Naive thymus-derived CD4-positive, alpha-beta T cell (primary cell): ENCODE measurements at regions not wholly inside any gene's neighbourhood (a gene's known extent, or its start where the extent isn't known, plus 50 kb on each side); places are given as distances from the start of the nearest gene placed in this dataset.

Experiments used
- ATAC-seq: fragments of 150-1000 bp; cut with Tn5 transposase; 2 replicates; pipeline ENCODE4 v1.10.0; 2021; ENCODE audit warnings: mild to moderate bottlenecking, moderate library complexity
- CTCF ChIA-PET: fragments of 350-600 bp; sonication (Branson Sonifier 250); formaldehyde crosslinking; loops from one replicate; lab custom pipeline; 2021; ENCODE audit warnings: antibody characterized with exemption; lab: Charles Lee
- POLR2A ChIA-PET: fragments of 350-600 bp; sonication (Branson Sonifier 250); formaldehyde crosslinking; loops from one replicate; lab custom pipeline; 2021; ENCODE audit warnings: antibody characterized with exemption, inconsistent platforms; lab: Charles Lee
- DNase-seq, 9 donors: peaks; one replicate each; pipeline versions ENCODE4 v3.0.0 to v3.0.0-alpha.2; 2020 to 2022; ENCODE audit warnings: mixed read lengths in 1 of 9
- H3K27ac ChIP-seq: one replicate; pipeline ENCODE4 v1.7.0; 2013; ENCODE audit warnings: mild to moderate bottlenecking, low read depth, low read length, moderate library complexity
- H3K27me3 ChIP-seq, 2 donors: one replicate each; pipeline ENCODE4 v1.7.0; 2013; ENCODE audit warnings: low read length in 2 of 2, mild to moderate bottlenecking in 2 of 2, moderate library complexity in 2 of 2; ENCODE audit not compliant: control insufficient read depth in 2 of 2, insufficient read depth in 2 of 2
- H3K36me3 ChIP-seq, 3 experiments: 1 replicate in 2 of 3; 2 replicates in 1 of 3; pipeline ENCODE4 v1.7.0; 2013; ENCODE audit warnings: low read length in 3 of 3, mild to moderate bottlenecking in 3 of 3, moderate library complexity in 1 of 3; ENCODE audit not compliant: insufficient read depth in 3 of 3, control insufficient read depth in 2 of 3
- H3K4me1 ChIP-seq, 2 donors: one replicate each; pipeline ENCODE4 v1.7.0; 2013; ENCODE audit warnings: low read length in 2 of 2, mild to moderate bottlenecking in 2 of 2, moderate library complexity in 1 of 2; ENCODE audit not compliant: control insufficient read depth in 2 of 2, insufficient read depth in 2 of 2
- H3K4me3 ChIP-seq: 2 replicates; pipeline ENCODE4 v1.7.0; 2013; ENCODE audit warnings: mild to moderate bottlenecking, low read length
- H3K9me3 ChIP-seq, 3 experiments: 1 replicate in 2 of 3; 2 replicates in 1 of 3; pipeline ENCODE4 v1.7.0; 2013; ENCODE audit warnings: low read length in 3 of 3; ENCODE audit not compliant: control insufficient read depth in 2 of 3
- H3K27ac Mint-ChIP-seq, 9 donors: one replicate each; pipeline ENCODE4 v1.8.0; 2020 to 2022; ENCODE audit warnings: mixed read lengths in 9 of 9, mild to moderate bottlenecking in 8 of 9, moderate library complexity in 5 of 9, inconsistent platforms in 2 of 9
- H3K27me3 Mint-ChIP-seq, 5 donors: one replicate each; pipeline ENCODE4 v1.8.0; 2021 to 2022; ENCODE audit warnings: mixed read lengths in 5 of 5, mild to moderate bottlenecking in 1 of 5
- H3K36me3 Mint-ChIP-seq, 5 donors: one replicate each; pipeline ENCODE4 v1.8.0; 2020 to 2022; ENCODE audit warnings: mixed read lengths in 5 of 5, mild to moderate bottlenecking in 3 of 5, inconsistent platforms in 1 of 5
- H3K4me1 Mint-ChIP-seq, 7 donors: one replicate each; pipeline ENCODE4 v1.8.0; 2020 to 2022; ENCODE audit warnings: mixed read lengths in 7 of 7, mild to moderate bottlenecking in 3 of 7, inconsistent platforms in 1 of 7
- H3K4me3 Mint-ChIP-seq, 10 donors: one replicate each; pipeline ENCODE4 v1.8.0; 2020 to 2022; ENCODE audit warnings: mild to moderate bottlenecking in 10 of 10, mixed read lengths in 10 of 10, moderate library complexity in 6 of 10, inconsistent platforms in 2 of 10
- H3K9me3 Mint-ChIP-seq, 11 donors: one replicate each; pipeline ENCODE4 v1.8.0; 2020 to 2022; ENCODE audit warnings: mixed read lengths in 11 of 11, mild to moderate bottlenecking in 4 of 11, inconsistent platforms in 1 of 11, moderate library complexity in 1 of 11
- intact Hi-C, 2 donors: fragments of 100-400 bp; cut with micrococcal nuclease; formaldehyde crosslinking; loops; one replicate each; pipeline ENCODE4 v1.15.1; 2023

GRCh38 chr1:194950584-194950983 lies 1657.7 kb downstream of the KCNT2 start:
- Mint-ChIP-seq H3K36me3 (no peaks in the 10 kb centered on the region), H3K4me1 (no peaks in the 10 kb centered on the region), H3K27me3 (no peaks in the 10 kb centered on the region), H3K4me3 (no peak overlapping the region), H3K9me3 (peaks cover 0 to 10% (median 0%) of the 10 kb centered on the region in 11 donors), H3K27ac (no peak overlapping the region)
- POLR2A ChIA-PET: no interaction called here
- Histone ChIP-seq H3K4me3 (no peak overlapping the region), H3K9me3 (no peaks in the 10 kb centered on the region), H3K36me3 (no peaks in the 10 kb centered on the region), H3K27ac (no peak overlapping the region), H3K4me1 (no peaks in the 10 kb centered on the region), H3K27me3 (no peaks in the 10 kb centered on the region)
- intact Hi-C loops: no loop called here
- CTCF ChIA-PET: no interaction called here
- DNase-seq (no peak), ATAC-seq (no peak)

GRCh38 chr1:194940336-194941030 lies 1667.8 kb downstream of the KCNT2 start:
- H3K36me3 Mint-ChIP-seq: no peaks in the 10 kb centered on the region
- intact Hi-C loops: no loop called here
- H3K27ac ChIP-seq: no peak overlapping the region
- H3K27me3 ChIP-seq: no peaks in the 10 kb centered on the region
- ATAC-seq (no peak), DNase-seq (no peak)
- no peaks in the 10 kb centered on the region for H3K36me3 ChIP-seq
- H3K4me1 ChIP-seq: no peaks in the 10 kb centered on the region
- H3K4me3 ChIP-seq: no peak overlapping the region
- H3K9me3 Mint-ChIP-seq: peaks cover 0 to 12% (median 0%) of the 10 kb centered on the region in 11 donors
- ChIA-PET POLR2A (no interaction called here), CTCF (no interaction called here)
- H3K27me3 Mint-ChIP-seq: no peaks in the 10 kb centered on the region
- H3K4me3 Mint-ChIP-seq: no peak overlapping the region
- H3K4me1 Mint-ChIP-seq: no peaks in the 10 kb centered on the region
- H3K27ac Mint-ChIP-seq: no peak overlapping the region
- H3K9me3 ChIP-seq: no peaks in the 10 kb centered on the region

- intact Hi-C loops: no loop called here
- no peak overlapping the region for H3K27ac Mint-ChIP-seq
- Histone ChIP-seq H3K9me3 (no peaks in the 10 kb centered on the region), H3K27ac (no peak overlapping the region), H3K4me3 (no peak overlapping the region), H3K36me3 (no peaks in the 10 kb centered on the region), H3K4me1 (no peaks in the 10 kb centered on the region), H3K27me3 (no peaks in the 10 kb centered on the region)
- H3K27me3 Mint-ChIP-seq: no peaks in the 10 kb centered on the region
- H3K9me3 Mint-ChIP-seq: peaks cover 0 to 5% (median 0%) of the 10 kb centered on the region in 11 donors
- no peaks in the 10 kb centered on the region for H3K4me1 Mint-ChIP-seq
- ChIA-PET CTCF (no interaction called here), POLR2A (no interaction called here)
- ATAC-seq (no peak), DNase-seq (no peak)
- no peaks in the 10 kb centered on the region for H3K36me3 Mint-ChIP-seq
- H3K4me3 Mint-ChIP-seq: no peak overlapping the region
Measured at GRCh38 chr1:194935864-194936263, 1672.4 kb downstream of the KCNT2 start.

GRCh38 chr1:194931166-194931565 lies 1677.1 kb downstream of the KCNT2 start:
- no peaks in the 10 kb centered on the region for H3K36me3 Mint-ChIP-seq
- no peaks in the 10 kb centered on the region for H3K27me3 Mint-ChIP-seq
- intact Hi-C loops: no loop called here
- Histone ChIP-seq H3K4me3 (no peak overlapping the region), H3K9me3 (no peaks in the 10 kb centered on the region), H3K36me3 (no peaks in the 10 kb centered on the region), H3K4me1 (no peaks in the 10 kb centered on the region), H3K27me3 (no peaks in the 10 kb centered on the region), H3K27ac (no peak overlapping the region)
- H3K4me1 Mint-ChIP-seq: no peaks in the 10 kb centered on the region
- ATAC-seq (no peak), DNase-seq (no peak)
- no peak overlapping the region for H3K27ac Mint-ChIP-seq
- ChIA-PET POLR2A (no interaction called here), CTCF (no interaction called here)
- H3K4me3 Mint-ChIP-seq: no peak overlapping the region
- H3K9me3 Mint-ChIP-seq: peaks cover 0 to 5% (median 0%) of the 10 kb centered on the region in 11 donors

- H3K27ac ChIP-seq: no peak overlapping the region
- DNase-seq: no peak
- no peaks in the 10 kb centered on the region for H3K4me1 Mint-ChIP-seq
- no peaks in the 10 kb centered on the region for H3K27me3 Mint-ChIP-seq
- H3K27me3 ChIP-seq: no peaks in the 10 kb centered on the region
- intact Hi-C loops: no loop called here
- H3K4me3 ChIP-seq: no peak overlapping the region
- no peak overlapping the region for H3K27ac Mint-ChIP-seq
- ChIA-PET CTCF (no interaction called here), POLR2A (no interaction called here)
- peaks cover 0 to 5% (median 0%) of the 10 kb centered on the region in 11 donors for H3K9me3 Mint-ChIP-seq
- no peak overlapping the region for H3K4me3 Mint-ChIP-seq
- H3K4me1 ChIP-seq: no peaks in the 10 kb centered on the region
- no peaks in the 10 kb centered on the region for H3K9me3 ChIP-seq
- no peaks in the 10 kb centered on the region for H3K36me3 Mint-ChIP-seq
- no peaks in the 10 kb centered on the region for H3K36me3 ChIP-seq
- no peak for ATAC-seq
Measured at GRCh38 chr1:194930132-194930531, 1678.1 kb downstream of the KCNT2 start.

GRCh38 chr1:194929357-194929756 lies 1678.9 kb downstream of the KCNT2 start:
- Mint-ChIP-seq H3K27me3 (no peaks in the 10 kb centered on the region), H3K27ac (no peak overlapping the region), H3K9me3 (peaks cover 0 to 2% (median 0%) of the 10 kb centered on the region in 11 donors), H3K4me1 (no peaks in the 10 kb centered on the region), H3K36me3 (no peaks in the 10 kb centered on the region), H3K4me3 (no peak overlapping the region)
- ChIA-PET CTCF (no interaction called here), POLR2A (no interaction called here)
- Histone ChIP-seq H3K36me3 (no peaks in the 10 kb centered on the region), H3K27ac (no peak overlapping the region), H3K4me1 (no peaks in the 10 kb centered on the region), H3K27me3 (no peaks in the 10 kb centered on the region), H3K9me3 (no peaks in the 10 kb centered on the region), H3K4me3 (no peak overlapping the region)
- no peak for DNase-seq
- ATAC-seq: no peak
- intact Hi-C loops: no loop called here

GRCh38 chr1:194919146-194919545 lies 1689.1 kb downstream of the KCNT2 start:
- DNase-seq (no peak), ATAC-seq (no peak)
- H3K4me3 ChIP-seq: no peak overlapping the region
- Mint-ChIP-seq H3K4me1 (no peaks in the 10 kb centered on the region), H3K27me3 (no peaks in the 10 kb centered on the region), H3K9me3 (peaks cover 0 to 5% (median 0%) of the 10 kb centered on the region in 11 donors), H3K4me3 (no peak overlapping the region), H3K27ac (no peak overlapping the region), H3K36me3 (no peaks in the 10 kb centered on the region)
- no peaks in the 10 kb centered on the region for H3K4me1 ChIP-seq
- no peaks in the 10 kb centered on the region for H3K27me3 ChIP-seq
- intact Hi-C loops: no loop called here
- no peaks in the 10 kb centered on the region for H3K36me3 ChIP-seq
- POLR2A ChIA-PET: no interaction called here
- no peaks in the 10 kb centered on the region for H3K9me3 ChIP-seq
- no peak overlapping the region for H3K27ac ChIP-seq
- CTCF ChIA-PET: no interaction called here
